ENCODE measurements at regions not wholly inside any gene's neighbourhood (a gene's known extent, or its start where the extent isn't known, plus 50 kb on each side); places are given as distances from the start of the nearest gene placed in this dataset.

DNA sequence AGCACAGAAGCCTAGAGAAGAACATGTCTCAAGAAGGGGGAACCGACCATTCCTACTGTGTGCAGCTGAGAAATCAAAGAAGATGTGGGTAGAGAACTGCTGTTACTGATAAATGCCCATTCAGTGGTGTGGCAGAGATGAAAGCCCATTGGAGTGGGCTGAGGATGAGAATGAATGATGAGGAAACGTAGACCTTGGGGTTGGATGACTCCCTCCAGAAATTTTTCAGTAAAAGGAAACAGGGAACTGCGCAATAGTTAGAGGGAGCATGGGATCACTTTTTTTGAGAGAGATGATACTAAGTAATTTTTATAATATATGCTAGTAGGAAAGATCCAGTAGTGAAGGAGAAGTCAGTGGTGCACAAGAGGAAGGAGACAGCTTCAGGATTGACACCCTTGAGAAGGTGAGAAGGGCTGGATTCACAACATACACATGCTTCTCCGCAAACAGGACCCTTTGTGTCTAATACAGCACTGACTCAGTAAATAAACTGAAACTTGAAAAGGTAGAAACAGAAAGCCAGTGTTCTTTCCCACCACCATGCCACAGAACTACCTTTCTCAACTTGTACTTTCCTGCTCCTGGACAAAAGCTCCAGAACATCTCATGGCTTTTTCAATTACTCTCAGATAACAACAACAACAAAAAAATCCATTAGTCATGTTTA is 104.7 kb upstream of the IL6 start:
- TF ChIP-seq CTCF (IDR thresholded peaks at IDR 0.05; ENCODE audit: insufficient read depth, low read depth, low read length) (no peak), EZH2 (IDR thresholded peaks at IDR 0.05; ENCODE audit: insufficient read depth, low read length) (no peak)
